ENCODE measurements at regions not wholly inside any gene's neighbourhood (a gene's known extent, or its start where the extent isn't known, plus 50 kb on each side); places are given as distances from the start of the nearest gene placed in this dataset.

DNA sequence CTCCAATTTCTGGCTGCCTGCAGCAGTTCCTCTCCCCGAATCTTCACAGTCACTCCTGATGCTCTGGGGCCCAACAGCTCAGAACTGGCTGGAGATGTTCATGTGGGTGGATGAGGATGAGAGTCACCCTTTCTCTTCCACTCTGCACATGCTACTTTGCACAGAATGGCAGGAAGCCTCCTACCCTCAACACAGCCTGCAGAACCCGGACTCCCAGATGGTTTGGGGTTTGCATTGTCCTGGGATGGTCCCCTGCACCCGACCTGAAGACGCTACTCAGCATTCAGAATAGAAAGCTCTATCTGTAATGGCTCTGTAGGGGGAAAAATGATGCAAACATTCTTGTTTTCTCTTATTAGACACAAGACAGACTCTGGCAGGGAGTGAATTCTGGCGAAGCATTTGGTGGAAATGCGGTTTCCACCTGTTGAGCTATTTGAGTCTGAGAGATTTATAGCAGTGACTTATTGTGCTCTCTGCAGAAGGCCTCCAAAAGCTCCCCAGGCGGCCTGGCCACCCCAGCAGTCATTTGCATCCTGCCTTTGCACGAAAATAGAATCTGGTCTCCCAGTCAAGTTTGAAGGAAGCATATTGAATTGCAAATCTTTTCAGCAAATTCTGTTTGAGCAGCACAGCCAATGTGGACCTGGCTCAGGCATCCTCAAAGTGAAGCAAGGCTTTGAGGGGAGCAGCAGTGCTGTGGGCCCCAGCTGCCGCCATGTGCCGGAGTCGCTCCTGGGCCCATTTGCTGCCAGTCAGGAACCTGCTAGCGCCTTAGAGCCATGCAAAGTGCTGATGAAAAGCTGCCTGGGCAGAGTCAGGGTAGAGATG, 309.3 kb downstream of the TCERG1L start:
- no peak for DNase-seq (ENCODE audit: low read depth in 4 of 4, low spot score in 1 of 4)

DNA sequence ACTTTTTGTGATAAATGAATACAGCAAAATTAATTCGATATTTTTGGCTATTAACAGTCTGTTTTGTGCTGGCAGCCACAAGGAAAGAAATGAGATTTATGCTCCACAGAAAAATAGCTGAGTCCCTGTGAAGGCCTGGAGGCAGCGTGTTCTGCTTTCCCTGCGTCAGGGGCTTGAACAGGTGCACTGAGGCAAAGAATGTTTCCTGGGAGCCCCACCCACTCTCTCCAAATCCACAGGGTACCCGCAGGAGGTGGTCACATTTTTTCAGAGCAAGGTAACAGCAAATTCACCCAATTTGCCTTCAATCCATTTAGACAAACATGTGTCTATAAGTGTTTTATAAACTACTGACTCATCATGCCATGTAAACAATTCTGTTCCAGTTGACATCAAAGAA, 308.1 kb downstream of the TCERG1L start:
- DNase-seq (ENCODE audit: low read depth in 4 of 4, low spot score in 1 of 4), result no peak

DNA sequence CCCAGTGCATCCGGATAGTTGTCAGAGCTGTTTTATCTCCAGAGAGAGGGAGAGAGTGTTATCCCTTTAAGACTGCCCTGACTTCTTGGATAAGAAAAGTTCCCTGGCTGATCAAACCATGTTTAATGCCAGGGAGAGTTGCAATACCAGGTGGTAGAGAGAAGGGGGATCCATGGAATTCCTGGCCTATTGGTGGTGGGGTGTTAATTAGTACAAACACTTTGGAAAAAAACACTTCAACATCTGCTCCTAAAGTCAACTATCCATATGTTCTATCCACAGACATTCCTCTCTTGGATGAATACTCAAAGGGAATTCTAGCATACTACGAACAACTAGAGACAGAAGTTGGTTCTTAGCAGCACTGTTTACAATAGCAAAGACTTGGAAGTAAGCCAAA, 307.2 kb downstream of the TCERG1L start:
- no peak for DNase-seq (ENCODE audit: low read depth in 4 of 4, low spot score in 1 of 4)

DNA sequence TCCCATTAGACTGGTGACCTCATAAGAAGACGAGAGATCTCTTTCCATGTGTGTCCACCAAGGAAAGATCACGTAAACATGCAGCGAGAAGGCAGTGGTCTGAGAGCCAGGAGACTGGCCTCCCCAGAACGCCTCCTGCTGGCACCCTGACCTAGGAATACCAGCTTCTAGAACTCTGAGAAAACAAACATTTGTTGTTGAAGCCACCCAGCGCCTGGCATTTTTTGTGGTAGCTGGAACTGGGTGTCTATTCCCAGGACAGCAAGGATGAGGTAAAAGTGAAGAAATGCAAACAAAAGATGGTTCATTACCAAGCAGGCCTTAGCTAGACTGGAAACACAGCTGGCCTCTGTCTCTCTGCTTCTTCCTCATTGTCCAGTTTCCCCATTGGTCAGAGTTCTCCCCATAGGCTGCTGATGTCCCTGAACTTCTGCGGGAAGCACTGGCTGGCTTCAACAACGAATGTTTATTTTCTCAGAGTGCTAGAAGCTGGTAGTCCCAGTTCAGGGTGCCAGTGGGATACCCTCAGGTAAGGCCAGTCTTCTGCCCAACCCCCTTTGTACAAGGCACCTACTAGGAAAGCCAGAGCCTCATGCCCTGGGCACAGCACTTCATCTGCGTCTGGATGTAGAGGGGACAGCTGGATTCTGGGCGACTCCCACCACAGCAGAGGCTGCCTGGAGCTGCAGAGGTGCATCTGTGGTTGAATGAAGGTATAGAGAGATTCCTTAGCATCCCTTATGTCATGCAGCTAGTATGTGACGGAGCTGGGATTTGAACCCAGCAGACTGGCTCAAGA, 304.9 kb downstream of the TCERG1L start:
- DNase-seq (ENCODE audit: low read depth in 4 of 4, low spot score in 1 of 4), result no peak

DNA sequence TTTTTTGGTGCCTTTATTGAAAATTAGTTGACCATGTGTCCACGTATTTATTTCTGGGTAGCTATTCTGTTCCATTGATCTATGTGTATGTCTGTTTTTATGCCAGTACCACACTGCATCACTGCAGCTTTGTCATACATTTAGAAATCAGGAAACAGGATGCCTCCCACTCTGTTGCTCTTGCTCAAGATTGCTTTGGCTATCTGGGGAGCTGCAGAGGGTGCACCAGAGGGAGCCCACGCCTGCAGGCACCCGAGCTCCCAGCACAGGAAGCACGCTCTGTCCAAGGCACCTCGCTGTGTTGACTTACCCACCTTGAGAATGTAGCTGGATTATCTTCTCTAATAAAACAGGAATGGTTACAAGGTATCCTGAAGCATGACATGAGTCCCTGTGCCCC, 301.7 kb downstream of the TCERG1L start:
- no peak for DNase-seq (ENCODE audit: low read depth in 4 of 4, low spot score in 1 of 4)

DNA sequence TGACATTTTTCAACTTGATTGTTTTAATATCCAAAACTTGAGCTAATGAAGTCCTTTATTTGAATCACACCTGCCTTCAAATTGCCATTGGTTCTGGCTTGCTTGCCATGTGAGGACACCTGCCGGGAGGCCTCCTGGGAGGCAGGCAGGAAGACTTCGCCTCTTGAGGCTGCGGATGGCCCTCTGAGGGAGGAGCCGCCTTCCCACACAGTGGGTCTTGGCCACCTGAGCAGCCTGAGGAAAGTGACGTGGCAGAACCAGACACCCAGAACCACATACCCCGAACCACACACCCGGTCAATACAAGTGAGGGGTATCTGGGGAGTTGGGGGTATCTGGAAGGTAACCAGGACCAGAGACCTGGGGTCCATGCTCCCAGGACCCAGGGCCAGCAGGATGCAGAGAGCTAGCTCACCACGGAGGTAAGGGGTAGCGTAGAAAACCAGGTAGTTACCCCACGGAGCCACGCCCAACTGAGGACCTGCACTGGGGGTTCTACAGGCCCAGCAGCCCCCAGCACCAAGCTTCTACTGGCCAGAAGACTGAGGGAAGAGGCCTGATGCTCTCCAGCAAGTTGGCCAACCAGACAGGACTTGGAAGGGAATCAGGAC, 300.5 kb downstream of the TCERG1L start:
- DNase-seq (ENCODE audit: low read depth in 4 of 4, low spot score in 1 of 4), result no peak

DNA sequence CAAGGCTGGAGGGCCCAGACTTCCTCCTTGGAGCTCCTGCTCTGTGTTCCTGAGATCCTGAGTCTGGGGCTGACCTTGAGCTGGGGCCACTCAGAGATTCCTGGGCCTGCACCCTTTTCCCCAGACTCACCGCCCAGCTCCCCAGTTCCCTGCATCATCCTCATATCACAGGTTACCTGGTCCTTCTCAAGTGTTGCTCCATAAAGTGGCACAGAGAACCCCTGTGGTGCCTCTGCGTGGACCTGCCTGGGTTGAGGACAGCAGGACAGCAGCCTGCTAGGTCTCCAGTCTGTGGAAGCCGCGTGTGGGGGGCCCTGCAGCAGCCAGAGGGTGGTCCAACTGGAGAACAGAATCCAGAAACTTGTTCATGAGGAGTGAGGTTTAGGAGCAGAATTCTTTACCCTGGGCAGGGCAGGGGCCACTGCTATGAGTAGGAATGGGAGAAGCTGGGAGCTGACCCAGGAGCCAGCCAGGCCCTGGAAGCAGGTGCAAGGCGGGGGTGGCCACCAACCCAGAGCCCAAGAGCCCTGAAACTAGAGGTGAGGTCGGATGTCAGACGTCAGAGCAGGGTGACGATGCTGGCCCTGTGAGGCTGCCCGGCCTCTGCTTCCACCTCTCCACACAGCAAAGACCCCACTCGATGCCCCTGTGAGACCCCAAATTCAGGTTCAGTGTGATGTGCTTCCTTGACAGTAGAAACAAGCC, 299.4 kb downstream of the TCERG1L start:
- no peak for DNase-seq (ENCODE audit: low read depth in 4 of 4, low spot score in 1 of 4)

DNA sequence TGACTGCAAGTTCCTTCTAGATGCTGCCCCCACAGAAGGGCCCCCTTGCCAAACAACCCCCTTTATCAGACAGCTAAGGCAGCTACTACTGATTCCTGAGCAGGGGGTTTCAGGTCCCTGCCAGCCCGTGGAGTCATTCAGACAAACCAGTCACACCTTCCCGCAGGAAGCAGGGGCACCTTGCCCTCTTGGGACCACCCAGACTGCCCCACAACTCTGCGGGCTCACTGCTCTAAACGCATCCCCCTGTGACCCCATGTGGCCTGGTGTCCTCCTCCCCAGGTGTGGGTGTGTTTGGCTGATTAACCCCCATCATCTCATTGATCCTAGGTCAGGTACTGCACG, 298.9 kb downstream of the TCERG1L start:
- no peak for DNase-seq (ENCODE audit: low read depth in 4 of 4, low spot score in 1 of 4)

DNA sequence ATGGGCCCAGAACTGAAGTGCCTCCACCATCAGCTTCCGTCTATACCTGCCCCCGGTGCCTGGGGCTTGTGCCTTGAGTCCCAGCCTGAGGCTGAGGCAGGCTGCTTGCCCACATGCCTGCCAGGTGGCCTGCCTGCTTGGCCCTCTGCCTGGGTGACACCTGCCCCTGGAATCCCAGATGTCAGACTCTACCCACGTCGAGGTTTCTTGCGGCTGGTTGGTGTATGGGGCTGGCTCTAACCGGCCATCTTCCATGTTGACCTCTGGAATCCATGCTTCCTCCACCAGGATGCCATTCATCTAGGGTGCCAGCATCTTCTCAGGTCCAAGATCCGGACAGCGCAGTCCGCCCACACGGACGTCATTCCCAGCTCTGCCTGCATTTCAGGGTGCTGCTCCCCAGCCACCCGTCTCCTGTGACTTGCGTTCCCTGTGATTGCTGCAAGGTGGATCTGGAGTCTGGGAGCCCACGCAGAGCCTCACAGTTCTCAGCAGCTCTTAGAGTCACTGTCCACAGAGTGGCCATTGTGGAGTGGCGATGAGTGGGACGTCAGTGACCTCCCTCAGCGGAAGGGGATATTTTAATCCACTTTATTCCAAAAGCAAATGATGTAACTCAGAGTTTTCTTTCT, 298.1 kb downstream of the TCERG1L start:
- DNase-seq (ENCODE audit: low read depth in 4 of 4, low spot score in 1 of 4), result no peak

DNA sequence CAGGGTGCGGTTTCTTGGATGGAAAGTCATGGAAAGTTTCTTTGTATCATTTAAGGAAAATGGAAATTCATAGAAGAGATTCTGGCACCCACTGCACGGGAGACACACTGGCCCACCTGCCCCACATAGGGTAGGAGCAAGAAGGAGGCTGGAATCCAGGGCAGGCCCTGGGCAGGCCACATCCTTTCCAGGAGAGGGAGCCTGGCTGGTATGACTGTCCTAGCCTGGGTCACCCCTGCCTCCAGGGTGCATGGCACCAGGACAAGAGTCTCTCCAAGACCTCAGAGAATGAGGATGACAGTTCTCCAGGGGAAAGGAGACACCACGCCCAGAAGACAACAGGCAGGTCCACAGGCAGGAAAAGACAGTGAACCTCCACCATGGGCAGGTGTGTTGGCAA, 297.2 kb downstream of the TCERG1L start:
- DNase-seq (ENCODE audit: low read depth in 4 of 4, low spot score in 1 of 4), result no peak

DNA sequence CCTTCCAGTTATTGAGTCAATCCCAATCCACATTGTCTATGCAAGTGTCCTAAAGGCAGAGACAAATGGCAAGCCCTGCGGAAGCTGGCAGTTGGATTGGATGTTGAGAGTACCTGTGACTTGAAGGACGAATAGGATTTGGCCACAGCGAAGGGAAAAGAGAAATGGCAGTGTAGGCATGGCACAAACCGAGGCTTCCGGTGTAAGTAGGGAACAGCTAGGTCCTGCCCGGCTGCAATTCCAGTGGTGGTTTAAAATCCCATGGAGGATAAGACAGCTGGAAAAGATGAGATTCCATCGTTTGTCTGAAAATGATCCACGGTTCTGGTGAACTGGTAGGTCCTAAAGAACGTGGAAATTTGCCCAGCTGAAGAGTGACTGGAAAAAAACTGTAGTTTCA, 296.2 kb downstream of the TCERG1L start:
- DNase-seq (ENCODE audit: low read depth in 4 of 4, low spot score in 1 of 4), result no peak

DNA sequence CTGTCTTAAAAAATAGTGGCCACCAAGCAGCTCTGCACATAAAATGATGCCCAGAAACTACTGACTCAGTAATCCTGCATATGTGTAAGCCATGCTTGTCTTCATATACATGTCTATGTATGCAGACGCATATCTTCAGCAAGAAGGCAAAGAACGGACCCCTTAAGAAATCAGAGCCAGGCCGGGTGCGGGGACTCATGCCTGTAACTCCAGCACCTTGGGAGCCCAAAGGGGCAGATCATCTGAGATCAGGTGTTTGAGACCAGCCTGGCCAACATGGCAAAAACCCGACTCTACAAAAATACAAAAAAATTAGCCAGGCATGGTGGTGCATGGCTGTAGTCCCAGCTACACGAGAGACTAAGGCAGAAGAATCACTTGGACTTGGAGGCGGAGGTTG, 295.0 kb downstream of the TCERG1L start:
- DNase-seq (ENCODE audit: low read depth in 4 of 4, low spot score in 1 of 4), result no peak

DNA sequence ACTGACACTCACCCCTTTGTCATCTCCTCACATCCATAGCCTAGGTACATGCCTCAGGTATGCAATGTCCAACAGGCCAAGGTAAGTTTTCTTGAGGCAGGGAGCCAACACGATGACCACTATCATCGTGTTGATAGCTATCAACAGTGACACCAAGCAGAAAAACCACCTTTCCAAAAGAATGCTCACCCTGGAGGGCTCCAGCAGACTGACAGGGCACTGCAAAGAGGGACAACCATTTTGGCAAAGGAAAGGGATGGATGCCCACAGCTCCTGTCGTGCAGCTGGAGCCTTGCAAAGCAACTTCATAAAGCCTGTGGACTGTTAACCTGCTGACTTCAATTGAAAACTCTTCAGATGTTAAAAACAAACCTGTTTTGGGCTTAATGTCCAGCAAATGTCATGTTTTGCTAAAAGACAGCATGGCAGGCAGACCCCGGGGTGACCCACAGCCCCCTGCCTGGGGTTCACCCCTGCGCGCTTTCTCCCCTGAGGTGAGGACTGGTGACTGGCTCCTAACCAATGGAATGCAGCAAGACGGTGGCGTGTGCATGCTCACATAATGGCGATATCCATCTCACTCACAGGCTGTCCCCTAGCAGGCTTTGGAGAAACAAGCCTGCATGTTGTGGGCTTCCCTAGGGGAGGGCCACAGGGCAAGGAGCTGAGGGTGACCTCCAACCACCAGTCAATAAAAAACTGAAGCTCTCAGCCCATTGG, 293.8 kb downstream of the TCERG1L start:
- DNase-seq (ENCODE audit: low read depth in 4 of 4, low spot score in 1 of 4), result no peak

DNA sequence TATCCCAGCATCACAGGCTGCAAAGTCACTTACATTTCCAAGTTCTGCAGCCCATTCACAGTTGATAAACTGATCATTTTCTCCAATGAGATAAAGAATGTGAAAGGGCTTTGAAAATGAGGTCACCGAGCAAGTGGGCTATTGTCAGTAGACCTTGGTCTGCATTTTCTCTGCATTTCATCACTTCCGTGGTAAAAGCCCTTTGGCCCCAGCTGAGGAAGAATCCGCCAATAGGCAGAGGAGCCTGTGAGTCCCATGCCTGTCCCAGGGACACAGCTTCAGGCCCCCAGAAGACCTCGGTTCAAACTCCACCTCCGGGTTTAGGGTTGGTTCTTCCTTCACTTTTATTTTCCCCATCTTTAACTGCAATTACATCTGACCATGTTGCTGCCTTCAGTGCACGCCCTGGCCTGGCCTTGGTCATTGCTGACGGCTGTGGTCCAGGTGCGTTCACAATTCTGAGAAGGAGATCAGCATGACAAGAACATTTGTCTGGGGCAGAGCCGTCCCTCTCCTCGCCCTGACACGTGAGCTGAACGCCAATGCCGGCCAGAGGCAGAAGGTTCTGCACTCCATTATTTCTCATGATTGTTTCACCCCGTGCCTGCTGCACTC, 292.5 kb downstream of the TCERG1L start:
- no peak for DNase-seq (ENCODE audit: low read depth in 4 of 4, low spot score in 1 of 4)

DNA sequence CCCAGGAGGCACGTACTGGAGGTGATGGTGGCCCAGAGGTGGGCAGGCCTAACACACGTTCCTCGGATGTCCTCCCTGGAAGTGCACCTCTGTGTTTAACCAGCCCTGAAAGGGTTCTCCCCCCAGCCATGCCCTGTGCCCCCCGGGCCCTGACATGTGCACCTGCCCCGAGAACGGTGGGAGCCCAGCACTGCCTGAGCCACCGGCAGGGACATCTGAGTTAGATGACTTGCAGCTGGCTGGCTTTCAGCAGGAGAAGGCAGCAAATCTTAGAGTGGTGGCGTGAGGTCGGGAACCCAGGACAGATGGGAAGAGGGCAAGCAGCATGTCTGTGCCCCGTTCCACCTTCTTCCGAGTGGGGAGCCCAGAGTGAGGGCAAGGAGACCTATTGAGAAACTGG, 291.8 kb downstream of the TCERG1L start:
- DNase-seq (ENCODE audit: low read depth in 4 of 4, low spot score in 1 of 4), result no peak

DNA sequence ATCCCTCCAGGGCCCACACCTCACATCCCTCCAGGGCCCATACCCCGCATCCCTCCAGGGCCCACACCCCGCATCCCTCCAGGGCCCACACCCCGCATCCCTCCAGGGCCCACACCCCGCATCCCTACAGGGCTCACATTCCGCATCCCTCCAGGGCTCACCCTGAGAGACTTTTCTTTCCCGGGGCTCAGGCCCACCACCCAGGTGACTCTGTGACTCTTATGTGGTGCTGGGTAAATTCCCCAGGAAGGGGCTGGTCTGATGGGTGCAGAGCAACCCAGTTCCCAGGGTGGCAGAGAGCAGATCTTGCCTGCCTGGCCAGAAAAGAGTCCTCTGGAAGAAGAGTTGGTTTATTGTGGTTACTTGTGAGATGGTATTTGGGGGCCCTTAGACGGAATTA, 290.7 kb downstream of the TCERG1L start:
- no peak for DNase-seq (ENCODE audit: low read depth in 4 of 4, low spot score in 1 of 4)

DNA sequence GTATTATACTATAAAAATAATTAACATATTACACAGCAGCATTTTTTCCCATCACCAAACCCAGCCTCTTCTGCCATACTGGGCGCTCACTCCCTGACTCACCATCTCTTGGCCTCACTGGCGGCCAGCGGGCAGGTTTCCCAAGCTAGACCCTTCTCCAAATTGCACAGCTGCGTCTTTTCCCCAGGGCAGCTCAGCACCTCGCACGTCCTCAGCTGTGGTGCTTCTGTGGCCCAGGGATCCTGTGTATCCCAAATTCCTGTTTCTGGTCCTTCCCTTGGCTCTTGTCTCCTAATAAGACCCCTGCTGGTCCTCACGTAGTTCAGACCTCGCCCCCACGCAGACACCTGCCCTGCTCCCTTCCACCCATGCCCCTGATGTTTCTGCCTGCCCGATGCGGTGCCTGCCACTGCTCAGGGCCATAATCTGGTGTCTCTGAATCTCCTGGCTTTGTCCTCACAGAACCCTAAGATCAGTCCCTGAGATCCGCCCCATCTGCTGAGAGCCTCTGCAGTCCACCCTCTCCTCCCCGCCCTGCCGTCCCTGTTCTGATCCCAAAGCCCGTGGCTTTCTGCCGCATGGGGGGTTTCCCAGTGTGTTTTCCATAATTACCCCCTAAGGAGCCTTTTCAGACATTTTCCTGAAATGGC, 290.1 kb downstream of the TCERG1L start:
- DNase-seq (ENCODE audit: low read depth in 4 of 4, low spot score in 1 of 4), result no peak

DNA sequence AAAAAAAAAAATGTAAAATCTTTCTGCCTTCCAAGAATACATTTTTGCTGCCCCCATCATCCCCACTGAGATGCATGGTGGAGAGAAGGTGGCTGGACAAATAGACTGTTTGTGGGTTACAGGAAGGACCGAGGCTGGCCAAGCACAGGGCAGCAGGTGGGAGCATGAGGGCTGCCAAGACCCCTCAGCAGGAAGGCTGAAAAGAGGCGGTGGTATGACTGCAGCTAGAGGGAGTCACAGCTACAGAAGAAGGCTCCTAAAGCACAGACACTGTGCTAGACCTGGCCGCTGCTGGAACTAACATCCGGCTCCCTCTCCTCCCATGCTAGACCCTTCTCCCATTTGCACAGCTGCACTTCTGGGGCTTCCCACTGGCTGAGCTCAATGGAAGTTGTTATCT, 289.6 kb downstream of the TCERG1L start:
- no peak for DNase-seq (ENCODE audit: low read depth in 4 of 4, low spot score in 1 of 4)

DNA sequence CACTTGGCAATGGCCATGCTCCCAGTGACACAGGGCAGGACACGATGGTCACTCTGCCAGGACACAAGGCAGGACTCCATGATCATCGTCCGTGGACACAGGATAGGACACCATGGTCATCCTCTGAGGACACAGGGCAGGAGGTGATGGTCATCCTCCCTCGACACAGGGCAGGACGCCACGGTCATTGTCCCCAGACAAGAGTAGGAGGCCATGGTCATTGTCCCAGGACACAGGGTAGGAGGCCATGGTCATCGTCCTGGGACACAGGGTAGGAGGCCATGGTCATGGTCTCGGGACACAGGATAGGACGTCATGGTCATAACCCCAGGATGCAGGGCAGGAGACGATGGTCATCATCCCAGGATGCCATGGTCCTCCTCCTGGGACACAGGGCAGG, 289.2 kb downstream of the TCERG1L start:
- no peak for DNase-seq (ENCODE audit: low read depth in 4 of 4, low spot score in 1 of 4)

DNA sequence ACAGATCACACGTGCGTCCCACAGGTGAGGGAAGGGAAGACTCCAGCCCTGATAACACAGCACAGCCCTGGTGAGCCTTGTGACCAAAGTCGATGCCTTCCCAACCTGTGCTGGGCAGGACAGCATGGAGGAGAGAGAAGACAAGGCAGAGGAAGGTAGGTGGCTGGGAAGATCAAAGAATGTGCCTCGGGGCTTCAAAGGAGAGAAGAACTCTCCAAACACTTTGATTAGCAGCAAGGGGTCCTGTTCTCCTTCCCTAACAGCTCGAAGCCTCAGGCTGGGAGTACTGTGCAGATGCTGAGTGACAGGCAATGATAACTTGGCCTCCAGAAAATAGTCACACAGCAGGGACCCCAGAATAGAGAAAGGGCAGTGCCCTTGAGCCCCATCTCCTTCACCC, 288.5 kb downstream of the TCERG1L start:
- DNase-seq (ENCODE audit: low read depth in 4 of 4, low spot score in 1 of 4), result no peak

All from stimulated activated CD4-positive, alpha-beta T cell treated with anti-CD3 and anti-CD28 coated beads, Interleukin-1b, Interleukin-23, amount 100 ng/mL, for 24 hours (primary cell).